Small intestine (tissue), 7 donors: ENCODE measurements at regions not wholly inside any gene's neighbourhood (a gene's known extent, or its start where the extent isn't known, plus 50 kb on each side); places are given as distances from the start of the nearest gene placed in this dataset.

Experiments
- DNase-seq, 2 donors: peaks; one replicate each; pipeline versions ENCODE4 v3.0.0 to v3.0.0-alpha.2; 2013
- FAIRE-seq: peaks from 2 replicates; lab custom pipeline; 2012; peaks lifted over from hg19 to GRCh38; lab: Jason Lieb, UNC
- H3K27ac ChIP-seq, 3 donors: one replicate each; pipeline ENCODE4 v1.5.1; 2013; ENCODE audit warnings: low read length in 2 of 3, mild to moderate bottlenecking in 2 of 3, control low read depth in 1 of 3, inconsistent platforms in 1 of 3, low read depth in 1 of 3, moderate library complexity in 1 of 3
- H3K27me3 ChIP-seq, 3 donors: one replicate each; pipeline ENCODE4 v1.6.1; 2013; ENCODE audit warnings: low read length in 3 of 3, inconsistent platforms in 1 of 3; ENCODE audit not compliant: control insufficient read depth in 3 of 3, insufficient read depth in 3 of 3
- H3K36me3 ChIP-seq, 3 donors: one replicate each; pipeline ENCODE4 v1.6.1; 2013; ENCODE audit warnings: low read length in 3 of 3, inconsistent platforms in 1 of 3, low read depth in 1 of 3, mild to moderate bottlenecking in 1 of 3, moderate library complexity in 1 of 3; ENCODE audit not compliant: control insufficient read depth in 3 of 3, insufficient read depth in 2 of 3
- H3K4me1 ChIP-seq, 3 donors: one replicate each; pipeline ENCODE4 v1.6.1; 2013; ENCODE audit warnings: low read length in 2 of 3, inconsistent platforms in 1 of 3, low read depth in 1 of 3, mild to moderate bottlenecking in 1 of 3, moderate library complexity in 1 of 3; ENCODE audit not compliant: control insufficient read depth in 3 of 3, insufficient read depth in 2 of 3
- H3K4me3 ChIP-seq, 3 donors: one replicate each; pipeline ENCODE4 v1.5.1; 2013; ENCODE audit warnings: low read length in 3 of 3, control low read depth in 1 of 3, inconsistent platforms in 1 of 3, low read depth in 1 of 3, mild to moderate bottlenecking in 1 of 3, moderate library complexity in 1 of 3
- H3K9me3 ChIP-seq, 2 donors: one replicate each; pipeline ENCODE4 v1.6.1; 2013; ENCODE audit warnings: low read depth in 1 of 2, low read length in 1 of 2; ENCODE audit not compliant: control insufficient read depth in 2 of 2, insufficient read depth in 1 of 2
- WGBS, 3 donors: extraction: QIAGEN DNeasy Blood & Tissue Kit; methylation state at CpG; one replicate each; pipeline ENCODE4 v1.1.7; 2013; 5-methylcytosine and 5-hydroxymethylcytosine counted together
- donor health status: healthy with polysubstance abuse.
- donor health status: control.
- donor health status: control.
- donor health status: Bipolar disorder and iron deficiency.
- donor health status: healthy.

GRCh38 chr21:16169102-16169511 lies 439.3 kb downstream of the USP25 start:
- Histone ChIP-seq H3K27me3 (no peaks in the 10 kb centered on the region), H3K4me1 (no peaks in the 10 kb centered on the region), H3K27ac (no peak overlapping the region), H3K4me3 (no peak overlapping the region), H3K9me3 (no peaks in the 10 kb centered on the region), H3K36me3 (no peaks in the 10 kb centered on the region)
- WGBS, 3 donors = 35 to 55% (median 43%) methylated on average over 4 of the region's 4 CpGs
- DNase-seq = peak in 1 of 2 donors; percentile 28
- no peak for FAIRE-seq

- 81 to 87% (median 82%) methylated on average over 1 of the region's 1 CpG for WGBS, 3 donors
- FAIRE-seq = no peak
- H3K4me1 ChIP-seq = no peaks in the 10 kb centered on the region
Measured at GRCh38 chr21:16169779-16170178, 440.0 kb downstream of the USP25 start.

GRCh38 chr21:16176570-16176969 lies 446.8 kb downstream of the USP25 start:
- Histone ChIP-seq H3K36me3 (no peaks in the 10 kb centered on the region), H3K4me1 (no peaks in the 10 kb centered on the region), H3K4me3 (no peak overlapping the region), H3K27ac (no peak overlapping the region), H3K27me3 (no peaks in the 10 kb centered on the region), H3K9me3 (no peaks in the 10 kb centered on the region)
- no peak for FAIRE-seq
- no peak for DNase-seq

More at GRCh38 chr21:16169779-16170178, 440.0 kb downstream of the USP25 start:
- Histone ChIP-seq H3K36me3 (no peaks in the 10 kb centered on the region), H3K27me3 (no peaks in the 10 kb centered on the region), H3K4me3 (no peak overlapping the region), H3K27ac (no peak overlapping the region), H3K9me3 (no peaks in the 10 kb centered on the region)
- no peak for DNase-seq

- H3K27me3 ChIP-seq = no peaks in the 10 kb centered on the region
- FAIRE-seq = no peak
- H3K9me3 ChIP-seq = no peaks in the 10 kb centered on the region
- H3K4me3 ChIP-seq = no peak overlapping the region
- no peaks in the 10 kb centered on the region for H3K36me3 ChIP-seq
- 52 to 81% (median 59%) methylated on average over 3 of the region's 3 CpGs for WGBS, 3 donors
- H3K4me1 ChIP-seq = no peaks in the 10 kb centered on the region
- DNase-seq = no peak
- H3K27ac ChIP-seq = no peak overlapping the region
Measured at GRCh38 chr21:16177532-16177931, 447.8 kb downstream of the USP25 start.

GRCh38 chr21:16179773-16180172 lies 450.0 kb downstream of the USP25 start:
- DNase-seq = peak in 1 of 2 donors; percentile 7
- Histone ChIP-seq H3K9me3 (no peaks in the 10 kb centered on the region), H3K27me3 (no peaks in the 10 kb centered on the region), H3K4me3 (no peak overlapping the region), H3K36me3 (no peaks in the 10 kb centered on the region), H3K4me1 (no peaks in the 10 kb centered on the region), H3K27ac (no peak overlapping the region)
- 11 to 30% (median 21%) methylated on average over 3 of the region's 3 CpGs for WGBS, 3 donors
- no peak for FAIRE-seq

- DNase-seq (no peak), FAIRE-seq (no peak)
- Histone ChIP-seq H3K27ac (no peak overlapping the region), H3K4me3 (no peak overlapping the region), H3K9me3 (no peaks in the 10 kb centered on the region), H3K4me1 (no peaks in the 10 kb centered on the region), H3K36me3 (no peaks in the 10 kb centered on the region), H3K27me3 (no peaks in the 10 kb centered on the region)
- 63 to 71% (median 63%) methylated on average over 3 of the region's 3 CpGs for WGBS, 3 donors
Measured at GRCh38 chr21:16180614-16181013, 450.8 kb downstream of the USP25 start.

GRCh38 chr21:16181018-16181417 lies 451.2 kb downstream of the USP25 start:
- H3K4me3 ChIP-seq = no peak overlapping the region
- H3K27ac ChIP-seq = no peak overlapping the region
- no peak for FAIRE-seq
- H3K9me3 ChIP-seq = no peaks in the 10 kb centered on the region
- no peaks in the 10 kb centered on the region for H3K36me3 ChIP-seq
- 77 to 87% (median 82%) methylated on average over 3 of the region's 3 CpGs for WGBS, 3 donors
- no peak for DNase-seq
- H3K27me3 ChIP-seq = no peaks in the 10 kb centered on the region
- no peaks in the 10 kb centered on the region for H3K4me1 ChIP-seq

GRCh38 chr21:16185766-16186165 lies 456.0 kb downstream of the USP25 start:
- no peak for FAIRE-seq
- H3K27ac ChIP-seq = no peak overlapping the region
- WGBS, 3 donors = 44 to 89% (median 67%) methylated on average over 1 of the region's 1 CpG

GRCh38 chr21:16186742-16187141 lies 457.0 kb downstream of the USP25 start:
- H3K4me3 ChIP-seq = no peak overlapping the region
- H3K36me3 ChIP-seq = no peaks in the 10 kb centered on the region
- FAIRE-seq (no peak), DNase-seq (peak in 1 of 2 donors; percentile 20)
- no peaks in the 10 kb centered on the region for H3K9me3 ChIP-seq
- 59 to 70% (median 68%) methylated on average over 1 of the region's 1 CpG for WGBS, 3 donors
- no peak overlapping the region for H3K27ac ChIP-seq
- H3K27me3 ChIP-seq = no peaks in the 10 kb centered on the region
- peaks cover 0 to 4% (median 0%) of the 10 kb centered on the region in 3 donors for H3K4me1 ChIP-seq

More at GRCh38 chr21:16185766-16186165, 456.0 kb downstream of the USP25 start:
- Histone ChIP-seq H3K4me3 (no peak overlapping the region), H3K4me1 (peaks cover 0 to 4% (median 0%) of the 10 kb centered on the region in 3 donors), H3K9me3 (no peaks in the 10 kb centered on the region), H3K27me3 (no peaks in the 10 kb centered on the region), H3K36me3 (no peaks in the 10 kb centered on the region)
- DNase-seq = no peak
